ENCODE measurements at regions not wholly inside any gene's neighbourhood (a gene's known extent, or its start where the extent isn't known, plus 50 kb on each side); places are given as distances from the start of the nearest gene placed in this dataset.

GRCh38 chr18:7390731-7391492 is 160.0 kb downstream of the LRRC30 start (continued):
- TF ChIP-seq KDM1A (IDR thresholded peaks at IDR 0.05; ENCODE audit: borderline replicate concordance) (no peak), EED (IDR thresholded peaks at IDR 0.05; ENCODE audit: low read depth) (no peak)

DNA sequence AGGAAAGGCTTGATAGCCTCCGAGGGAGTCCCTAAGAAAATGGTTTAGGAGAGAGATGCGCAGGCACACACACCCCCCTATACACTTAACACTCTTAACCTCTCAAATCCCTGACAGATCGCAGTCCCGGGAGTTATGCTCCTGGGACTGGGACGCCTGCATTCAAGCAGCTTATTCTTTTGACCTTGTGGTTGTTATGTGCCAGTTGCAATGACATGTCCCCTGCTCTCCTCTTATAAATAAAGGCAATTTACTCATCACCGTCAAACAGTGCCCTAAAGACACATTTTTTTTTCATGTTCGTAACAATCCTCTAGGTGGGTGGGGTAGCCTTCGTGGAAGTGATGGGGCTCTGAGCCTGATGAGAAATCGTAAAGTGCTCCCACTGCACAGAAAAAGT is 162.2 kb downstream of the LRRC30 start:
- Histone ChIP-seq H3K9me3 (replicated peaks; ENCODE audit: control insufficient read depth, insufficient read depth, low read length) (no peaks in the 10 kb centered on the region), H3K4me3 (no peak overlapping the region), H3K4me1 (ENCODE audit: control insufficient read depth, insufficient read depth, low read length) (no peaks in the 10 kb centered on the region), H3K36me3 (ENCODE audit: control insufficient read depth in 2 of 2, insufficient read depth in 2 of 2, low read length in 1 of 2) (no peaks in the 10 kb centered on the region), H2AFZ (ENCODE audit: control insufficient read depth, low read depth, low read length) (no peak overlapping the region), H4K20me1 (ENCODE audit: control insufficient read depth, insufficient read depth) (no peaks in the 10 kb centered on the region), H3K9ac (ENCODE audit: control insufficient read depth, insufficient read depth, low read length) (no peak overlapping the region), H3K27ac (ENCODE audit: control insufficient read depth, insufficient read depth) (no peak overlapping the region), H3K79me2 (ENCODE audit: control insufficient read depth, insufficient read depth, low read length) (no peaks in the 10 kb centered on the region), H3K4me2 (ENCODE audit: control insufficient read depth, insufficient read depth) (no peak overlapping the region), H3K27me3 (replicated peaks in 1 of 2; ENCODE audit: control insufficient read depth in 2 of 2, insufficient read depth in 2 of 2, low read length in 1 of 2) (no peaks in the 10 kb centered on the region; a peak in 1 of 4 replicates)
- intact Hi-C loops (cut with micrococcal nuclease; ENCODE audit: unreplicated experiment) (no loop called here), in situ Hi-C loops (cut with MboI) (no loop called here)
- POLR2A ChIA-PET = no interaction called here
- no peak for ATAC-seq
- WGBS (ENCODE audit: insufficient coverage, insufficient replicate concordance, low lambda C conversion rate, missing lambda C conversion rate) = 39% methylated on average over 9 of the region's 9 CpGs
- DNase-seq (ENCODE audit: low read depth, low spot score) = no peak
- no TSS peak for BruUV-seq (replicated peaks)
- RAD21 ChIA-PET (ENCODE audit: unreplicated experiment) = no interaction called here
- FAIRE-seq = no peak
- CTCF ChIA-PET = no interaction called here
- SMC1A ChIA-PET (ENCODE audit: uncharacterized antibody, unreplicated experiment) = no interaction called here
- TF ChIP-seq NBN (IDR thresholded peaks at IDR 0.05) (no peak), TAF1 (IDR thresholded peaks at IDR 0.05; ENCODE audit: borderline replicate concordance, low read depth, low read length) (no peak), E2F4 (IDR thresholded peaks at IDR 0.05; ENCODE audit: low read depth, low read length) (no peak), RELA (IDR thresholded peaks at IDR 0.05; ENCODE audit: borderline replicate concordance, partially characterized antibody) (no peak), MXI1 (IDR thresholded peaks at IDR 0.05; ENCODE audit: low read depth, low read length) (no peak), SPI1 (IDR thresholded peaks at IDR 0.05; ENCODE audit: borderline replicate concordance, insufficient read depth, low read depth, low read length) (no peak), POU2F2 (IDR thresholded peaks at IDR 0.05; ENCODE audit: borderline replicate concordance, low read depth, low read length) (no peak), RB1 (IDR thresholded peaks at IDR 0.05; ENCODE audit: borderline replicate concordance) (no peak), WRNIP1 (IDR thresholded peaks at IDR 0.05; ENCODE audit: borderline replicate concordance, low read depth, low read length) (no peak)
- TF ChIP-seq, protein P1, sequence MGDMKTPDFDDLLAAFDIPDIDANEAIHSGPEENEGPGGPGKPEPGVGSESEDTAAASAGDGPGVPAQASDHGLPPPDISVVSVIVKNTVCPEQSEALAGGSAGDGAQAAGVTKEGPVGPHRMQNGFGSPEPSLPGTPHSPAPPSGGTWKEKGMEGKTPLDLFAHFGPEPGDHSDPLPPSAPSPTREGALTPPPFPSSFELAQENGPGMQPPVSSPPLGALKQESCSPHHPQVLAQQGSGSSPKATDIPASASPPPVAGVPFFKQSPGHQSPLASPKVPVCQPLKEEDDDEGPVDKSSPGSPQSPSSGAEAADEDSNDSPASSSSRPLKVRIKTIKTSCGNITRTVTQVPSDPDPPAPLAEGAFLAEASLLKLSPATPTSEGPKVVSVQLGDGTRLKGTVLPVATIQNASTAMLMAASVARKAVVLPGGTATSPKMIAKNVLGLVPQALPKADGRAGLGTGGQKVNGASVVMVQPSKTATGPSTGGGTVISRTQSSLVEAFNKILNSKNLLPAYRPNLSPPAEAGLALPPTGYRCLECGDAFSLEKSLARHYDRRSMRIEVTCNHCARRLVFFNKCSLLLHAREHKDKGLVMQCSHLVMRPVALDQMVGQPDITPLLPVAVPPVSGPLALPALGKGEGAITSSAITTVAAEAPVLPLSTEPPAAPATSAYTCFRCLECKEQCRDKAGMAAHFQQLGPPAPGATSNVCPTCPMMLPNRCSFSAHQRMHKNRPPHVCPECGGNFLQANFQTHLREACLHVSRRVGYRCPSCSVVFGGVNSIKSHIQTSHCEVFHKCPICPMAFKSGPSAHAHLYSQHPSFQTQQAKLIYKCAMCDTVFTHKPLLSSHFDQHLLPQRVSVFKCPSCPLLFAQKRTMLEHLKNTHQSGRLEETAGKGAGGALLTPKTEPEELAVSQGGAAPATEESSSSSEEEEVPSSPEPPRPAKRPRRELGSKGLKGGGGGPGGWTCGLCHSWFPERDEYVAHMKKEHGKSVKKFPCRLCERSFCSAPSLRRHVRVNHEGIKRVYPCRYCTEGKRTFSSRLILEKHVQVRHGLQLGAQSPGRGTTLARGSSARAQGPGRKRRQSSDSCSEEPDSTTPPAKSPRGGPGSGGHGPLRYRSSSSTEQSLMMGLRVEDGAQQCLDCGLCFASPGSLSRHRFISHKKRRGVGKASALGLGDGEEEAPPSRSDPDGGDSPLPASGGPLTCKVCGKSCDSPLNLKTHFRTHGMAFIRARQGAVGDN (IDR thresholded peaks at IDR 0.05) = no peak
- TF ChIP-seq, protein P2, sequence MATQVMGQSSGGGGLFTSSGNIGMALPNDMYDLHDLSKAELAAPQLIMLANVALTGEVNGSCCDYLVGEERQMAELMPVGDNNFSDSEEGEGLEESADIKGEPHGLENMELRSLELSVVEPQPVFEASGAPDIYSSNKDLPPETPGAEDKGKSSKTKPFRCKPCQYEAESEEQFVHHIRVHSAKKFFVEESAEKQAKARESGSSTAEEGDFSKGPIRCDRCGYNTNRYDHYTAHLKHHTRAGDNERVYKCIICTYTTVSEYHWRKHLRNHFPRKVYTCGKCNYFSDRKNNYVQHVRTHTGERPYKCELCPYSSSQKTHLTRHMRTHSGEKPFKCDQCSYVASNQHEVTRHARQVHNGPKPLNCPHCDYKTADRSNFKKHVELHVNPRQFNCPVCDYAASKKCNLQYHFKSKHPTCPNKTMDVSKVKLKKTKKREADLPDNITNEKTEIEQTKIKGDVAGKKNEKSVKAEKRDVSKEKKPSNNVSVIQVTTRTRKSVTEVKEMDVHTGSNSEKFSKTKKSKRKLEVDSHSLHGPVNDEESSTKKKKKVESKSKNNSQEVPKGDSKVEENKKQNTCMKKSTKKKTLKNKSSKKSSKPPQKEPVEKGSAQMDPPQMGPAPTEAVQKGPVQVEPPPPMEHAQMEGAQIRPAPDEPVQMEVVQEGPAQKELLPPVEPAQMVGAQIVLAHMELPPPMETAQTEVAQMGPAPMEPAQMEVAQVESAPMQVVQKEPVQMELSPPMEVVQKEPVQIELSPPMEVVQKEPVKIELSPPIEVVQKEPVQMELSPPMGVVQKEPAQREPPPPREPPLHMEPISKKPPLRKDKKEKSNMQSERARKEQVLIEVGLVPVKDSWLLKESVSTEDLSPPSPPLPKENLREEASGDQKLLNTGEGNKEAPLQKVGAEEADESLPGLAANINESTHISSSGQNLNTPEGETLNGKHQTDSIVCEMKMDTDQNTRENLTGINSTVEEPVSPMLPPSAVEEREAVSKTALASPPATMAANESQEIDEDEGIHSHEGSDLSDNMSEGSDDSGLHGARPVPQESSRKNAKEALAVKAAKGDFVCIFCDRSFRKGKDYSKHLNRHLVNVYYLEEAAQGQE (IDR thresholded peaks at IDR 0.05; ENCODE audit: low read depth, low read length) = no peak
